Activated CD4-positive, alpha-beta T cell treated with anti-CD3 and anti-CD28 coated beads, Interleukin-2, amount 50 U/mL, for 16 hours (primary cell): ENCODE measurements at regions not wholly inside any gene's neighbourhood (a gene's known extent, or its start where the extent isn't known, plus 50 kb on each side); places are given as distances from the start of the nearest gene placed in this dataset.

Experiments
- DNase-seq: peaks from one replicate; pipeline ENCODE4 v3.0.0-alpha.2; 2020

DNA sequence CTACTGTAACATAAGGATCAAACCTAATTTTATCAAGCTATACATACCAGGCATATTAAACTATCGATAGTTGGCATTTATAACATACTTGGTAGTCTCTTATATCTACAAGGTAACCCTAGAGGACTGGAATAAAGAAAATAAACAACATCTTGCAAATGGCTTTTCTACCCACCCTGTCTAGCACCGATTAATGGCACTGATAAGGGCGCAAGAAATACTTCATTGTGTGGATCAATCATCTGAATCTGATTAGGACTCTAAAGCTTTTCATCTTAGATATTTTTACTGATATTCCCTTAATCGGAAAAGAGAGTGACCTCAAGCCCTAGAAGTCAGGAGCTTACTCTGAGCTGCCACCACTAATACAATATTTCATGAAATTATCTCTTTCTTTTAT, 1461.7 kb upstream of the PIK3C3 start:
- DNase-seq = no peak

DNA sequence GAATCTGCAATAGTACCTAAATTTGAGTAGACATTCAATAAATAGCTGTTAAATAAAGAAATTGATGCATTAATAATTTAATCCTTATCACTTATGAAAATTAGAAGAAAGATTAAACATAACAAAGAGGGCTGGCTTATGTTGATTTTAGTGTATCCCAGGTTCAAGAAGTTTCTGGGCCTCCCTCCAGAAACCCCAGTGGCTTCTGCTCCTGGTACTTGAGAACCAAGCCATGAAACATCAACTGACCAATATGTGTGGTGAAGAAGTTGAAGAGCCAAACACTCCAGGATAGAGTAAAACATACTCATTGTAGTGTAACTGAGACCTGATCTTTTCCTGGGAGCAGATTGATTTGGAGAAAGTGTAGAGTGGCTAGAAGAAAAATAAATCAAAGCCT, 1465.7 kb upstream of the PIK3C3 start:
- DNase-seq = no peak

- DNase-seq = no peak
Measured at GRCh38 chr18:40485318-40485717, 1469.7 kb upstream of the PIK3C3 start.

GRCh38 chr18:40473221-40474029, 1481.6 kb upstream of the PIK3C3 start:
- no peak for DNase-seq

DNA sequence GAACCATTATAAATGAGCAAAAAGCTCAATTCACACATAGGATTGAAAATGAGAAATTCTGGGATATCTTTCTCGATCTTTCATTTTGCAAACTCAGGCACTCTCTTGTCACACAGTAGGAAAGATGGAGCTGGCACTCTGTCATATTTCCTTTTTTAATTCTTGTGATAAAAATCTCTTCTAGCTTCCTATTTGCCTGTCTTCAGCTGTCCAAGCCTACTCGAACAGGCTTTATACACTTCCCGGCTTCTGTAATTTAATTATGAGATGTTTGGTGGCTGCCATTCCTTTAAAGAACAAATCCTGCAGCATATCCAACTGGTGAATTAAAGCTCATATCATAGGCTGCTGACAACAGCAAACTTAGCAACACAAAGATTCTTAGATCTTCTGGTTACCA, 1484.3 kb upstream of the PIK3C3 start:
- DNase-seq = no peak

- no peak for DNase-seq
Measured at GRCh38 chr18:40469851-40470250, 1485.2 kb upstream of the PIK3C3 start.

GRCh38 chr18:40469316-40469715, 1485.7 kb upstream of the PIK3C3 start:
- DNase-seq = no peak

- no peak for DNase-seq
Measured at GRCh38 chr18:40464032-40464431, 1491.0 kb upstream of the PIK3C3 start.

DNA sequence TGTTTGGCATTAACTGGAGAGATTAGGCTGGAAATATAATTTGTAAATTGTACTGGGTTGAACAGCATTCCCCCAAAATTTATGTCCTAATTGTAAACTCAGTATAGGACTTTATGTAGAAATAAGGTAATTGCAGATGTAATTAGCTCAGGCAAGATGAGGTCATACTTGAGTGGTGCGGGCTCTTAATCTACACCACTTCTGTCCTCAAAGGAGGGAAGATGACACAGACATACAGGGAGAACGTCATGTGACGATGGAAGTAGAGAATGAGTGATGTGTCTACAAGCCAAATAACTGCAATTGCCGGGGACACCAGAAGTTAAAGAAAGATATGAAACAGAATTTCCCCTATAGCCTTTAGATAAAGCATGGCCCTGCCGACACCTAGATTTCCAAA, 1501.1 kb upstream of the PIK3C3 start:
- DNase-seq = no peak

GRCh38 chr18:40452599-40452998, 1502.4 kb upstream of the PIK3C3 start:
- no peak for DNase-seq

DNA sequence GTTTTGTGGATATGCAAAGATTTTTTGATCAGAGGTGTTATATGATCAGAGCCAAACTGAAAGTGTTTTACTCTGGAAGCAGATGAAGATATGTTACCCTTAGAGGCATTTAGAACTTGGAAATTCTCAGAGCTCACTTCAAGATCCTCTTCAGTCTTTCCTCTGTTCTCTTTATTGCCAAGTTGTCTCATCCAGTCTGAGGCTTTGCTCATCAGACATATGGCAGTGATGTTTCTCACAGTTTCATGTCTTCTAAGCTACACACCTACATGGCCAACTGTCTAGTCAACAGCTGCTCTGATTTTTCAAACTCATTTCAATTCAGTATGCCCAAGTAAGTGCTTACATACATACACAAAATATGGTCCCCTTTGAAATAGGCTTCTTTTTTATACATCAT, 1504.3 kb upstream of the PIK3C3 start:
- DNase-seq = no peak

DNA sequence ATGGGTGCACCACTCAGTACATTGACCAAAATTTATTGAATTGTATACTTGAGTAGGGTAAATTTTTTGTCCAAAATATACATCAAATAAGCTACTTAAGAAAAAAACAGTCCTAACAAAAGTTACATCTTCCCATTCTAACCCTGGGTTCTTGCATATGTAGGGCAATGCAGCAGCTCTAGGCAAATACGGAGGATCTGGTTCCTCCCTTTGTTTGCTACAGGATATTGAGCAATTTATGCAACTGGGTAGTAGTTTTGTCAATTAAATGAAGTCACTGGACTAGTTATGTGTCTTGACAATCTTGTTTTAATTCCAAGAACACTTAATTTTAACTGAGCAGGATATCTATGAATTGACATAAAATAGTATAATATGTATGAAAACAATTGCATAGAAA, 1507.2 kb upstream of the PIK3C3 start:
- DNase-seq = no peak

DNA sequence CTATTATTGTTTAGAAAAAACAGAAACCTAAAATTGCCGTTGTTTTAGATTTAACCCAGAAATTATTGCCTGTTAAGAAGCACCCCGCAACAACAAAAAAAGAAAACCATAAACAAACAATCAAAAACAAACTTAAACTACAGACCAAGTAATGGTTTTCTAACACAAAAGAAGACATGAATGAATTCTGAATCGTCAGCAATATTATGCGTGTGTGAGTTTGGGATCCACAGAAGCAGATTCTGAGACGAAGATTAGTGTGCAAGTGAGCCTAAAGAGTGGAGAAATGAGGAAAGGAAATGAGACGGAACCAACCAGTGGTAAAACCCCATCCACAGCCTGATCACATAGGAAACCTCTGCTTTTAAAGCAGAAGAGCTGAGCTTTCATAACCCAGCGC, 1514.9 kb upstream of the PIK3C3 start:
- DNase-seq = no peak

DNA sequence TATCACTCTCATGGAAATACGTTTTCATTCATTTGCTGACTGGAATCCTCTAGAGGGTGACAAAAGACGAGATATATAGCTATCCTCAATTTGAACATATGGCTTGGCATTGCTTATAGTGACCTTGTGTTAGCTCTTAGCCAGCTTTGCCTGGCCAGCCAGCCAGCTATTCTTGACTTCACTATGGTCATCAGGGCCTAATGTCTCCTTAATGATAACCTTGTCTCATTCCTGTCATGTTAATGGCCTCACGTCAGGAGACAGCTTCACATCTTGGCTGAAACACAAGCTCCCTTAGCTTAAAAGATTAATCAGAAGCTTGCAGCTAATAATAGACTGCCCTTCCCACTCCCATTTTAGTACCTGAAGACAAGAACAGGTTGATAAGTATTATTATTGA, 1517.5 kb upstream of the PIK3C3 start:
- DNase-seq = no peak

DNA sequence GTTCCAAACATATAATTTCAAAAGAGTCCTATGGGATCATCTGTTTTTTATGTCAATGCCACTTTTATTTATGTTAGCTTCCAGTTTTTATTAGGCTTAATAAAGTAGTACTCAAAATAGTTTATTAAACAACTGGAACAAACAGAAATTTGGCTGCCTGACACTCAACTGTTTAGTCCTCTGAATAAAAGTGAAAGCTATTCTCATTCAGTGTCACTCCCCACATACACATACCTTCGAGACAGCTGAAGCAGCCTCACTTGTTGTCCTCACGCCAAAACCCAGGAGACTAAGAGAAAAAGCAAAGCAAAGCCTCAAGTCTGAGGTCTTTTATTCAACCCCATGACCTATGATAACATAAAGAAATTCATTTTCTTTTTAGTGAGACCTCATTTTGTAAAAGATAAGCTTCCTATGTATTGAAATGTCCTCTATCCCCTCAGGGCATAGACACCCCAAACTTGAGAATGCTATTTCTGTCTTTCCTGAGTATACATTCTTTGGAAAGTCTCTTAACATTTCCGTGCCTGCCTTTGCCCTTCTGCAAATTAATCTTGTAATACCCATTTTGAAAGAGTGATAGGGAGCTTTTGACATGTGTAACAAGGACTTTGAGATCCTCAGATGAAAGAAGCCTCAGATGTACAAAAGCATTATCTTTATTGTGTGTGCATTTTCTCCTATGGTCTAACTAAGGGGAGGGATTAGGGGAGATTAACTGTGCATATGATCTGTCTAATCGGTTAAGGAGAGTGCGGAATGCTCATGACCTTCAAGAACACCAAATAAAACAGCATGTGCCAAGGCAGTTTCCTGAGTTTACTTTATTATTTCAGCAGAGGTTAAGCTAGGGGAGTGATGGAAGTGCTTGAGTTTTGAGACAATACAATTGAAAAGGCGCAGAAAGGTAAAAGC, 1523.7 kb upstream of the PIK3C3 start:
- DNase-seq = no peak

DNA sequence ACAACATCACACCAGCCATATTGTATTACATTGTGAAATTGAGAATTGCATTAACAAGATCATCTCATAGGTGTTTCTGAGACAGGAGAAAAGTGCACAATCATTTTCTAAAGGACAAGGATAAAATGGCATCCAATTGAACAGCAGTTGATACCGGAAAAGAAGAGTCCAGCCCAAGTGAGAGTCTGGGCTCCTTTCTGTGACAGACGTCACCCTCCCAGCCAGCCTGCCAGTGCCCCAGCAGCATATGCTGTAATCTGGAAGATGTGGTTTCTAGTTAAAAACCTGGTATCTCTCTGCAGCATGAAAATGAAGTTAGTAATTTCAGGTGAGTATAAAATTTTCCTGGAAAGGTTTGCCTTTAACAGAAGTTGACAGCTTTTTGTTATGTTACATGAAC, 1531.7 kb upstream of the PIK3C3 start:
- no peak for DNase-seq

GRCh38 chr18:40420675-40421074, 1534.4 kb upstream of the PIK3C3 start:
- no peak for DNase-seq

DNA sequence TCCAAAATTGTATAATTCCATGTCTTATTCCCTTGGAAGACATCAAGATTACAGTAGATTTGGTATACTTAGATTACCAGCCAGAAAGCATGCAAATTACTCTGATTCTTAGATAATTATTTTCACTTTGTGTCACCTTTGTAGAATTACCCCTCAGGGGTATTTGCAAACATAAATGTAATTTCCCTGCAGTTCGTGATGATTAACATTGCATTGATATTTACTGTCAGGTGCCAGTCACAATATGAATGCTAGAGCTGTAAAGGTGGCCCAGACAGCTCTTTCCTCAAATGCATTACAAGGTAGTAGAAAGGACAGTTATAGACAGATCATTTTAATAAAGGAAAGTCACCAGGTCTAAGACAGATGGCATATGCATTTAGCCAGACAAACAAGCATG, 1537.5 kb upstream of the PIK3C3 start:
- DNase-seq = no peak

GRCh38 chr18:40415821-40416220, 1539.2 kb upstream of the PIK3C3 start:
- DNase-seq = no peak

DNA sequence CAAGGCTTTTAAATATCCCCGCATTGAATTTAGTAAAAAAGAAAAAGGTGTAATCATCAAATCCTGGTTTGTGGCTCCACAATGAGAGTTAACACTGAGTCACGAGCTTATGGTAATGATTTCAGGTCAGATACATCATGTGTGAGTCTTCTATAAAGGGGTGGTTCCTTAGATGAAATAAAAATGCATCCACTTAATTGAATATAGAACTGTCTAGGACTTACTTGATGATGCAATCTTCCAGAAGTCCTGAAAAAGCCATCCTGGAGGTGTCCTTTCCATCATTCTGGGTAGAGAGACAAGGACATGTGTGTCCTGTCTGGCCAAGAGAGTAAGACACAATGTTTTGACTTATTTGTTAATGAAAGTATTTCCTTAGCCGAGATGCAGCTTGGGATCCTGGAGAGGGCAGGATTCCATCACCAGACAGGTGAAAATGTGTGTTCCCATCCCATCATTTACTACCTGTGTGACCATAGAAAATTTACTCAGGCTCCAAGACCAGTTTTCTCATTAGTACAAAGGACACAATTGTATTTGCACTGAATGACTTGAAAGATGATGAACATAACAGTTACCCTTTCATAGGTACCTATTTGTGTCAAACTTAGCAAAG, 1539.8 kb upstream of the PIK3C3 start:
- no peak for DNase-seq

- DNase-seq = no peak
Measured at GRCh38 chr18:40414155-40414754, 1540.8 kb upstream of the PIK3C3 start.

GRCh38 chr18:40413160-40413559, 1541.9 kb upstream of the PIK3C3 start:
- DNase-seq = no peak

DNA sequence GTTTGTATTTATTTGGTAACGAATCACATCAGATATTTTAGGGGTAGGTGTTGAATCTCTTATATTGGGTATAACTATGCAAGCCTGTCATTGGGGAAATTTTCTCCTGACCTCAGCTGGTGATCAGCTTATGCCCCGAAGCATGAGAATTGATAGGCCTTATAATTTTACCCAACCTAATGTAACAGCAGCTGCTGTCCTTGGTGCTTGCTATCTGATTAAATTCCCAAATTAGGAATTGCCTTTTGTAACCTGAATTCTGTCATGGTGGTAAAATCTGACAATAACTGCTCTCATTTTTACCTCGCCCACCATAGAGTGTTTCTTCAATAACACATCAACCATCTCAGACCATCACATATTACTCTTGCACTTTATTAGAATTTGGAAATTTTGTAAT, 1542.6 kb upstream of the PIK3C3 start:
- DNase-seq = no peak
